GM21390 (cell line): ENCODE measurements at regions not wholly inside any gene's neighbourhood (a gene's known extent, or its start where the extent isn't known, plus 50 kb on each side); places are given as distances from the start of the nearest gene placed in this dataset.
"Not testable (repeated sequence)": the region's sequence is repeated elsewhere in the genome, so short reads cannot be mapped to it uniquely, and the experiment has no call there.

Experiments used
- ATAC-seq: cut with Tn5 transposase; IDR thresholded peaks from one replicate; pipeline ENCODE4 v1.9.1; 2021; ENCODE audit not compliant: unreplicated experiment

- no peak for ATAC-seq
Observed at GRCh38 chr3:176651622-176652021, 545.7 kb downstream of the TBL1XR1 start.

- ATAC-seq, result no peak
Observed at GRCh38 chr3:176650478-176650877, 546.8 kb downstream of the TBL1XR1 start.

GRCh38 chr3:176647987-176648386 lies 549.3 kb downstream of the TBL1XR1 start:
- ATAC-seq, result no peak

- ATAC-seq, result no peak
Observed at GRCh38 chr3:176633511-176633910, 563.8 kb downstream of the TBL1XR1 start.

- ATAC-seq, result no peak
Observed at GRCh38 chr3:176632925-176633324, 564.4 kb downstream of the TBL1XR1 start.

GRCh38 chr3:176631165-176631564 lies 566.1 kb downstream of the TBL1XR1 start:
- ATAC-seq, result no peak

GRCh38 chr3:176628101-176628639 lies 569.1 kb downstream of the TBL1XR1 start:
- no peak for ATAC-seq

- ATAC-seq, result no peak
Observed at GRCh38 chr3:176623468-176624150, 573.7 kb downstream of the TBL1XR1 start.

GRCh38 chr3:176619833-176620232 lies 577.4 kb downstream of the TBL1XR1 start:
- ATAC-seq, result no peak

- ATAC-seq, result no peak
Observed at GRCh38 chr3:176615826-176616225, 581.5 kb downstream of the TBL1XR1 start.

GRCh38 chr3:176611703-176612102 lies 585.6 kb downstream of the TBL1XR1 start:
- ATAC-seq, result no peak

- no peak for ATAC-seq
Observed at GRCh38 chr3:176609361-176609760, 587.9 kb downstream of the TBL1XR1 start.

- ATAC-seq, result not testable (repeated sequence)
Observed at GRCh38 chr3:176605553-176605952, 591.7 kb downstream of the TBL1XR1 start.

GRCh38 chr3:176595307-176595706 lies 602.0 kb downstream of the TBL1XR1 start:
- no peak for ATAC-seq

GRCh38 chr3:176590722-176591121 lies 606.6 kb downstream of the TBL1XR1 start:
- no peak for ATAC-seq

- no peak for ATAC-seq
Observed at GRCh38 chr3:176587089-176587488, 610.2 kb downstream of the TBL1XR1 start.

GRCh38 chr3:176584413-176585176 lies 612.7 kb downstream of the TBL1XR1 start:
- no peak for ATAC-seq

GRCh38 chr3:176583956-176584355 lies 613.3 kb downstream of the TBL1XR1 start:
- no peak for ATAC-seq

GRCh38 chr3:176581589-176581988 lies 615.7 kb downstream of the TBL1XR1 start:
- no peak for ATAC-seq

- ATAC-seq, result peak; percentile 63
Observed at GRCh38 chr3:176579711-176580185, 617.5 kb downstream of the TBL1XR1 start.

GRCh38 chr3:176578316-176578715 lies 619.0 kb downstream of the TBL1XR1 start:
- no peak for ATAC-seq

- no peak for ATAC-seq
Observed at GRCh38 chr3:176577447-176577846, 619.8 kb downstream of the TBL1XR1 start.
